ENCODE measurements at regions not wholly inside any gene's neighbourhood (a gene's known extent, or its start where the extent isn't known, plus 50 kb on each side); places are given as distances from the start of the nearest gene placed in this dataset.

DNA sequence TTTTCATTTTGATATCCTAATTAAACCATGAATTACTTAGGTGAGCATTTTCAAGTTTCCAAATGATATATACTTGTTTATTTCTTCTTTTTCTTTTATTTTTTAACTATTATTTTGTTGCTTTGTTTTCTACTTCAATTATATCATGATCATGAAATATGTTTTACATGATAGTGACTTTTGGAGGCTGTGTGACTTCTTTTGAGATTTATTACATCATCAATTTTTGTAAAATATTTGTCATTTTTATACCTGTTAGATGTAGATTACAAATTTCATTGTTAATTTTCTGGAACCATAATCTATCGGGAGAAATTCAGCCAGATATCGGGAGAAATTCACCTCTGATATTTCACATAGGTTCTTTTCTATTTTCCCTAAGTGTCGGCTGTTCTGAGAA is 228.6 kb downstream of the RAD51AP2 start:
- Histone ChIP-seq H3K4me3 (ENCODE audit: low read length) (no peak overlapping the region), H3K56ac (ENCODE audit: low read length) (no peak overlapping the region), H2BK15ac (replicated peaks; ENCODE audit: low read depth) (no peak overlapping the region), H3K18ac (ENCODE audit: low read length) (no peak overlapping the region), H3K27me3 (ENCODE audit: insufficient read depth, low read length, poor library complexity) (no peaks in the 10 kb centered on the region), H4K5ac (ENCODE audit: low read length) (no peak overlapping the region), H3K27ac (ENCODE audit: low read depth, low read length) (no peak overlapping the region), H3K9ac (ENCODE audit: low read length) (no peak overlapping the region), H3K79me1 (ENCODE audit: low read length) (no peaks in the 10 kb centered on the region), H3K23ac (ENCODE audit: low read length) (no peak overlapping the region), H3K4ac (ENCODE audit: low read depth, low read length) (no peak overlapping the region), H2BK5ac (ENCODE audit: low read length) (no peak overlapping the region), H3K4me1 (ENCODE audit: control insufficient read depth, low read depth, low read length) (no peaks in the 10 kb centered on the region), H2AK5ac (ENCODE audit: low read length) (no peak overlapping the region), H4K8ac (ENCODE audit: low read depth, low read length) (no peak overlapping the region), H2BK120ac (ENCODE audit: low read depth, low read length) (no peak overlapping the region), H3K79me2 (ENCODE audit: control insufficient read depth, insufficient read depth, low read length) (no peaks in the 10 kb centered on the region), H3K36me3 (ENCODE audit: control insufficient read depth, insufficient read depth, low read length) (no peaks in the 10 kb centered on the region), H3K4me2 (ENCODE audit: low read length) (no peak overlapping the region)
- WGBS (ENCODE audit: extremely low coverage, insufficient coverage, low lambda C conversion rate), result no CpG with 5 or more reads among the region's 3 CpGs
- no peak for DNase-seq

DNA sequence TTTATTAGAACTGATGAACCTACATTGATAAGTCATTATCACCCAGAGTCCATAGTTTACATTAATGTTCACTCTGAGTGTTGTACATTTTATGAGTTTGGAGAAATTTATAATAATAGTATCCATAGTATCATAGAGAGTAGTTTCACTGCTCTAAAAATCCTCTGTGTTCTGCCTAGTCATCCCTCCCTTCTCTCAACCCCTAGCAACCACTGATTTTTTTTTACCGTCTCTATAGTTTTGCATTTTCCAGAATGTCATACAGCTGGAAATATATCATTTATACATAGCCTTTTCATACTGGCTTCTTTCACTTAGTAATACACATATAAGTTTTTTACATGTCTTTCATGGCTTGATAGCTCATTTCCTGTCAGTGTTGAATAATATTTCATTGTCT is 231.1 kb downstream of the RAD51AP2 start:
- Histone ChIP-seq H3K4me2 (ENCODE audit: low read length) (no peak overlapping the region), H3K36me3 (ENCODE audit: control insufficient read depth, insufficient read depth, low read length) (no peaks in the 10 kb centered on the region), H3K79me1 (ENCODE audit: low read length) (no peaks in the 10 kb centered on the region), H3K9ac (ENCODE audit: low read length) (no peak overlapping the region), H3K18ac (ENCODE audit: low read length) (no peak overlapping the region), H4K8ac (ENCODE audit: low read depth, low read length) (no peak overlapping the region), H3K4me3 (ENCODE audit: low read length) (no peak overlapping the region), H3K4me1 (ENCODE audit: control insufficient read depth, low read depth, low read length) (no peaks in the 10 kb centered on the region), H3K79me2 (ENCODE audit: control insufficient read depth, insufficient read depth, low read length) (no peaks in the 10 kb centered on the region), H3K23ac (ENCODE audit: low read length) (no peak overlapping the region), H3K56ac (ENCODE audit: low read length) (no peak overlapping the region), H4K5ac (ENCODE audit: low read length) (no peak overlapping the region), H2BK120ac (ENCODE audit: low read depth, low read length) (no peak overlapping the region), H3K27me3 (ENCODE audit: insufficient read depth, low read length, poor library complexity) (no peaks in the 10 kb centered on the region), H3K4ac (ENCODE audit: low read depth, low read length) (no peak overlapping the region), H2BK5ac (ENCODE audit: low read length) (no peak overlapping the region), H2AK5ac (ENCODE audit: low read length) (no peak overlapping the region), H3K27ac (ENCODE audit: low read depth, low read length) (no peak overlapping the region), H2BK15ac (replicated peaks; ENCODE audit: low read depth) (no peak overlapping the region)
- WGBS (ENCODE audit: extremely low coverage, insufficient coverage, low lambda C conversion rate), result no CpG with 5 or more reads among the region's 1 CpG
- DNase-seq, result no peak

DNA sequence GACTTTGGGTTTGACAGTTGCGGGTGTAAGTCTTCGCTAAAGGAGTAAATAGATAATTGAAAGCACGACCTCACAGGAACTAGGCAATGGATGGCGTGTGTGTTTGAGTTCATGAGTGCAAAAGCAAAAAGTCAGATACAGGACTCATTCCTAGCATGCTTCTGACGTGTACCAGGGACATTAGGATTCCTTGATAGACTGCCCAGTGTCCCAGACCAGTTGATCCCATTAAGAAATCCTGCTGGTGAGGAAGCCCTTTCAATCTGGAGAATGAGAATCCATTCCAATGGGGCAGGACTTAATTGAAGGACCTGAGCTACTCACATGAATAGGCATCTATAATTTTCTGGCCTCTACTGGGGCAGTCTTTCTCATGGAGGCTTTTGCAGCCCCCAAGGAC is 235.4 kb downstream of the RAD51AP2 start:
- Histone ChIP-seq H3K4ac (ENCODE audit: low read depth, low read length) (no peak overlapping the region), H3K36me3 (ENCODE audit: control insufficient read depth, insufficient read depth, low read length) (no peaks in the 10 kb centered on the region), H3K23ac (ENCODE audit: low read length) (no peak overlapping the region), H3K27me3 (ENCODE audit: insufficient read depth, low read length, poor library complexity) (no peaks in the 10 kb centered on the region), H3K9ac (ENCODE audit: low read length) (no peak overlapping the region), H3K4me3 (ENCODE audit: low read length) (no peak overlapping the region), H2AK5ac (ENCODE audit: low read length) (no peak overlapping the region), H3K4me1 (ENCODE audit: control insufficient read depth, low read depth, low read length) (no peaks in the 10 kb centered on the region), H3K79me2 (ENCODE audit: control insufficient read depth, insufficient read depth, low read length) (no peaks in the 10 kb centered on the region), H4K5ac (ENCODE audit: low read length) (no peak overlapping the region), H4K8ac (ENCODE audit: low read depth, low read length) (no peak overlapping the region), H3K18ac (ENCODE audit: low read length) (no peak overlapping the region), H3K27ac (ENCODE audit: low read depth, low read length) (no peak overlapping the region), H2BK120ac (ENCODE audit: low read depth, low read length) (no peak overlapping the region), H3K4me2 (ENCODE audit: low read length) (no peak overlapping the region), H3K79me1 (ENCODE audit: low read length) (no peaks in the 10 kb centered on the region), H2BK15ac (replicated peaks; ENCODE audit: low read depth) (no peak overlapping the region), H3K56ac (ENCODE audit: low read length) (no peak overlapping the region), H2BK5ac (ENCODE audit: low read length) (no peak overlapping the region)
- DNase-seq, result no peak
- no CpG with 5 or more reads among the region's 5 CpGs for WGBS (ENCODE audit: extremely low coverage, insufficient coverage, low lambda C conversion rate)

DNA sequence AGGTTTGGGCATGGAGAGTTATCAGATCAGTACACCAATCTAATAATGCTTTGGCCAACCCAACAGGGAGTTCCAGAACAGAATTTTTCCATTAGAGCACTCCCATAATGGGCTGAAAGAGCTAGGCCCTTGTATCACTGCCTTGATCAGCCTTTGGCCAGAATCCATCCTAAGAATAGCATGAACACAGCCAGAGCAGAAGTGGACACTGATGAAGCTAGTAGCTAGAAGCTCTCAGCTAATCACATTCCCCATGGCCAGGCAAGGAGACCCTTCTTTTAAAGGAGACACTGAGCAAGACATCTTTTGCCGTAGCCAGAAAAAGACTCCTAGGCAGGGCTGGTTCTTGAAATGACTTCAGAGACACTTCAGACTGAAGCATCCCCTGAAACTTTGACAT is 236.0 kb downstream of the RAD51AP2 start:
- Histone ChIP-seq H3K79me2 (ENCODE audit: control insufficient read depth, insufficient read depth, low read length) (no peaks in the 10 kb centered on the region), H3K79me1 (ENCODE audit: low read length) (no peaks in the 10 kb centered on the region), H3K23ac (ENCODE audit: low read length) (no peak overlapping the region), H2AK5ac (ENCODE audit: low read length) (no peak overlapping the region), H3K4me3 (ENCODE audit: low read length) (no peak overlapping the region), H3K36me3 (ENCODE audit: control insufficient read depth, insufficient read depth, low read length) (no peaks in the 10 kb centered on the region), H3K4me1 (ENCODE audit: control insufficient read depth, low read depth, low read length) (no peaks in the 10 kb centered on the region), H3K56ac (ENCODE audit: low read length) (no peak overlapping the region), H3K9ac (ENCODE audit: low read length) (no peak overlapping the region), H3K4me2 (ENCODE audit: low read length) (no peak overlapping the region), H3K27ac (ENCODE audit: low read depth, low read length) (no peak overlapping the region), H3K18ac (ENCODE audit: low read length) (no peak overlapping the region), H2BK5ac (ENCODE audit: low read length) (no peak overlapping the region), H3K4ac (ENCODE audit: low read depth, low read length) (no peak overlapping the region), H3K27me3 (ENCODE audit: insufficient read depth, low read length, poor library complexity) (no peaks in the 10 kb centered on the region), H4K8ac (ENCODE audit: low read depth, low read length) (no peak overlapping the region), H2BK120ac (ENCODE audit: low read depth, low read length) (no peak overlapping the region), H2BK15ac (replicated peaks; ENCODE audit: low read depth) (no peak overlapping the region), H4K5ac (ENCODE audit: low read length) (no peak overlapping the region)
- no CpG with 5 or more reads among the region's 1 CpG for WGBS (ENCODE audit: extremely low coverage, insufficient coverage, low lambda C conversion rate)
- no peak for DNase-seq

DNA sequence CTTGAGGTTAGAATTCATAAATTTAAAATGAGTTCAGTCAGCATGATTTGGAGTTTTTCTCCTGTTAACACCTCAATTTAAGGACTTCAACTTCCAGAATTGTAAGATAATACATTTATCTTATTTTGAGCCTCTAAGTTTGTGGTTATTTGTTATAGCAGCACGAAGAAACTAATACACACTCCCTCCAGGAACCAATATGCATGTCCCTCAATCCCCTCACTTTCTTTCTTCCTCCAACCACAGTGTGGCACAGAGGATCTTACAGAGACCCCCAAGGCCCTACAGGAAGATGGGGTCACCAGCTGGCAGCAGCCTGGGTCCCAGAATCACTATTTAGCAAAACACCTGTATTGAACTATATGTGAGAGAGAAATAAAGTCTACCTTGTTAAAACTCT is 242.0 kb downstream of the RAD51AP2 start:
- Histone ChIP-seq H3K4me2 (ENCODE audit: low read length) (no peak overlapping the region), H3K23ac (ENCODE audit: low read length) (no peak overlapping the region), H4K5ac (ENCODE audit: low read length) (no peak overlapping the region), H3K27ac (ENCODE audit: low read depth, low read length) (no peak overlapping the region), H2BK120ac (ENCODE audit: low read depth, low read length) (no peak overlapping the region), H3K27me3 (ENCODE audit: insufficient read depth, low read length, poor library complexity) (no peaks in the 10 kb centered on the region), H3K56ac (ENCODE audit: low read length) (no peak overlapping the region), H3K4me3 (ENCODE audit: low read length) (no peak overlapping the region), H2AK5ac (ENCODE audit: low read length) (no peak overlapping the region), H2BK15ac (replicated peaks; ENCODE audit: low read depth) (no peak overlapping the region), H3K9ac (ENCODE audit: low read length) (no peak overlapping the region), H3K79me1 (ENCODE audit: low read length) (no peaks in the 10 kb centered on the region), H3K4me1 (ENCODE audit: control insufficient read depth, low read depth, low read length) (no peaks in the 10 kb centered on the region), H2BK5ac (ENCODE audit: low read length) (no peak overlapping the region), H4K8ac (ENCODE audit: low read depth, low read length) (no peak overlapping the region), H3K36me3 (ENCODE audit: control insufficient read depth, insufficient read depth, low read length) (no peaks in the 10 kb centered on the region), H3K18ac (ENCODE audit: low read length) (no peak overlapping the region), H3K79me2 (ENCODE audit: control insufficient read depth, insufficient read depth, low read length) (no peaks in the 10 kb centered on the region), H3K4ac (ENCODE audit: low read depth, low read length) (no peak overlapping the region)
- DNase-seq, result no peak
- no CpG with 5 or more reads among the region's 1 CpG for WGBS (ENCODE audit: extremely low coverage, insufficient coverage, low lambda C conversion rate)

DNA sequence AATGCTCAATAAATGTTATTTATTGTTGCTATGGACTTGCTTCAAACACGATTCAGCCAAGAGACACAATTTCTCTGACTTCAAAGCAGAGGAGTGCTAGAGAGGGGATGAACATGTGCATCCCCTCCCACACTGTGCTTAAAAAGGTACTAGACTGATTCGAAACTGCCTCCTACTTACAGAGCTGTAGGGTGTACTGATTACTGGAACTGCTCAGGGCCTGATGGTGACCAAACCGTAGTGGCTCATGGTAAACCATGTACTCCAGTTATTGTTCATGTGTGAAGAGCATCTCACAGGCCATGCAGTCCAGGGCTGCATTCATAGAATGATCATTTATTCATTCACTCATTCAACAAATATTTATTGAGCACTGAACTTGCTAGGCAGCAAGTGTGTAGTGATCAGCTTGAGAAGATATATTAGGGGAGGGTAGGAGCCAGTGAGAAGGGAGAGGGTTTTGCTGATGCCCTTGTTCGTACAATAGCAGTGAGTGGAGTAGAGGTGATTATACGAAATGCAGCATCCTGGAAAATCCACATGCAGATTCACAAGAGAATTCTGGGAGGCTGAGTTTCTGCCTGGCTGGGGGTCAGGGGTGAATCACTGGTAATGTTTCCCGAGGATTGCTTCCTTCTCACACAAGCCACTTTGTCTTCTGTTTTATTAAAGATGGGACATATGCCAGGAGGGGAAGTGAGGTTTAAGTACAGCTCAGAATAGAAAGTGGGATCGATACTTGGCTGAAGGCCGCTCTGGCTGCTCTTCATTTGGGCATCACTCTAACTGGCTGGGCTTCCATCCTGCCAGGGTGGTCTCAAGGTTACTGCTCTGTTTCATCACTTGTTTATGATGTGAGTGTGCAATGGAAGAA is 245.4 kb downstream of the RAD51AP2 start:
- Histone ChIP-seq H3K27me3 (ENCODE audit: insufficient read depth, low read length, poor library complexity) (no peaks in the 10 kb centered on the region), H4K5ac (ENCODE audit: low read length) (no peak overlapping the region), H3K4ac (ENCODE audit: low read depth, low read length) (no peak overlapping the region), H3K18ac (ENCODE audit: low read length) (no peak overlapping the region), H2BK5ac (ENCODE audit: low read length) (no peak overlapping the region), H3K36me3 (ENCODE audit: control insufficient read depth, insufficient read depth, low read length) (no peaks in the 10 kb centered on the region), H3K79me1 (ENCODE audit: low read length) (no peaks in the 10 kb centered on the region), H2BK15ac (replicated peaks; ENCODE audit: low read depth) (no peak overlapping the region), H3K4me2 (ENCODE audit: low read length) (no peak overlapping the region), H3K4me1 (ENCODE audit: control insufficient read depth, low read depth, low read length) (no peaks in the 10 kb centered on the region), H4K8ac (ENCODE audit: low read depth, low read length) (no peak overlapping the region), H2AK5ac (ENCODE audit: low read length) (no peak overlapping the region), H3K4me3 (ENCODE audit: low read length) (no peak overlapping the region), H3K9ac (ENCODE audit: low read length) (no peak overlapping the region), H3K56ac (ENCODE audit: low read length) (no peak overlapping the region), H2BK120ac (ENCODE audit: low read depth, low read length) (no peak overlapping the region), H3K79me2 (ENCODE audit: control insufficient read depth, insufficient read depth, low read length) (no peaks in the 10 kb centered on the region), H3K23ac (ENCODE audit: low read length) (no peak overlapping the region), H3K27ac (ENCODE audit: low read depth, low read length) (no peak overlapping the region)
- WGBS (ENCODE audit: extremely low coverage, insufficient coverage, low lambda C conversion rate), result no CpG with 5 or more reads among the region's 8 CpGs
- no peak for DNase-seq

Data from mesendoderm (in vitro differentiated cells).